Retinal pigment epithelial cell (primary cell): ENCODE measurements at regions not wholly inside any gene's neighbourhood (a gene's known extent, or its start where the extent isn't known, plus 50 kb on each side); places are given as distances from the start of the nearest gene placed in this dataset.

ENCODE experiments used
- DNase-seq: peaks from one replicate; pipeline ENCODE4 v3.0.0-alpha.2; 2010; ENCODE audit warnings: low read depth
- H3K4me3 ChIP-seq: 2 replicates; pipeline ENCODE4 v1.5.1; 2011; ENCODE audit warnings: mild to moderate bottlenecking, low read length, control low read depth, moderate library complexity
- CTCF ChIP-seq: conservative IDR thresholded peaks from 2 replicates; pipeline ENCODE4 v1.5.1; 2011; ENCODE audit warnings: low read depth, low read length, control low read depth, inconsistent platforms

DNA sequence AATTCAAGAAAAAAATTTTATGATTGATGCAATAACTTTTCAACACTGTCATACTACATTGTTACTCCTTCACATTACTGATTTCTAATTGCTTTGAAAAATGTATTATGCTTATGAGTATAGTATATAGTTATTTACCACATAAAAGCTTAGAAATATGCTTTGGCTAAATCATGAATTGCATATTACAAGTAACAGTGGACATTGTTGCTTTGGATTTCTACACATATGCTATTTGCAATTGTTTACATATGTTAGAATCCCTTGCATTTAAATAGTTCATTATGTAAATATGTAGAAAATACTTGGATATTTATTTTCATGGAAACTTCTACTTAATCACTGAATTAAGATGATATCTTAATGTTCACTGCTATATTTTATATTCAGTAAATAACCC, 577.5 kb downstream of the QKI start:
- H3K4me3 ChIP-seq: no peak overlapping the region
- TF ChIP-seq CTCF: no peak
- no peak for DNase-seq

- no peak for DNase-seq
- TF ChIP-seq CTCF: no peak
- H3K4me3 ChIP-seq: no peak overlapping the region
Measured at GRCh38 chr6:163991321-163991720, 576.8 kb downstream of the QKI start.

DNA sequence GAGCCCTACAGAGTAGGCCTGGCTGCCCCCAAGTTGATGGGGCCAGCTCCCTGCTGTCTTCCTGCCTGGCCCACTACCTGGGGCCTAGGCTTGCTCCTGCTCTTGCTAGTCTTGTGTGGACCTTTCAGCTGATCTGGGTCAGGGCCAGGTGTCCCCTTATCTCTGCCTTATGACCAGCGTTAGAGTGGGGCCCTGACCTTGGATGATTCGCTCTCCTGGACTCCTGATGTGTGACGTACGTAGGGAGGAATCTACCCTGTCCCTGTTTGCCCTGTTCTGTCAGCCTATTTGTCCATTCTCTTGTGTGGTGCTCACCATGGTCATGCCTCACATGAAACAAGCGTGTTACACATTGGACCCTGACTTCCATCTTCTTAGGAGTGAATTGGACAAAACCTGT, 571.8 kb downstream of the QKI start:
- peak; percentile 13 for DNase-seq
- no peak overlapping the region for H3K4me3 ChIP-seq
- no peak for TF ChIP-seq CTCF

GRCh38 chr6:163985710-163986109, 571.2 kb downstream of the QKI start:
- peak; percentile 9 for DNase-seq
- H3K4me3 ChIP-seq: no peak overlapping the region
- no peak for TF ChIP-seq CTCF

- TF ChIP-seq CTCF: no peak
- no peak overlapping the region for H3K4me3 ChIP-seq
- no peak for DNase-seq
Measured at GRCh38 chr6:163985040-163985439, 570.5 kb downstream of the QKI start.

GRCh38 chr6:163984124-163984936, 569.8 kb downstream of the QKI start:
- no peak overlapping the region for H3K4me3 ChIP-seq
- no peak for DNase-seq
- no peak for TF ChIP-seq CTCF

DNA sequence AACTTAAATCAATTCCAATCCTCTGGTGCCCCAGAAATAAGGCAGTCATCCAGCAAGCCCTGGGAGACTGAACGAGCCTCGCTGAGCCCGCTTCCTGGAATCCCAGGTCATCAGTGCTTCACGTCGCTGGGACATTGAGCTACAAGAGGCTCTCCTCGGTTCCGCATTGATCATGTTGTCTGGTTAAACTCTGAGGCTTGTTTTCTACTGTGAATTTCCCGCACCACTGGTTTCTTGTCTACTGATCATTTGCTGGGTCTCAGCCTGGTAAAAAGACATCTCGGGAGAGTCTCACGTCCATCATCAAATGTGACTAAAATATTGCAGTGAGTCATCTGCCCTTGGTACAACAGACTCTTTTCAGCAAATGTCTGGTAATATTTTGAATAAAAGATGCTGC, 569.2 kb downstream of the QKI start:
- no peak for DNase-seq
- H3K4me3 ChIP-seq: peak overlapping the region; percentile 8
- no peak for TF ChIP-seq CTCF
